Thymus (tissue), 11 donors: ENCODE measurements at regions not wholly inside any gene's neighbourhood (a gene's known extent, or its start where the extent isn't known, plus 50 kb on each side); places are given as distances from the start of the nearest gene placed in this dataset.

Experiments
- DNase-seq, 9 donors: peaks; one replicate each; pipeline ENCODE4 v3.0.0-alpha.2; 2013; ENCODE audit warnings: low spot score in 9 of 9, low read depth in 6 of 9, missing footprints in 1 of 9
- H3K27ac ChIP-seq, 2 donors: one replicate each; pipeline ENCODE4 v1.5.1; 2013; ENCODE audit warnings: control low read depth in 1 of 2, low read depth in 1 of 2, low read length in 1 of 2, mild to moderate bottlenecking in 1 of 2, moderate library complexity in 1 of 2
- H3K27me3 ChIP-seq, 2 donors: one replicate each; pipeline ENCODE4 v1.5.1; 2013; ENCODE audit warnings: low read length in 1 of 2; ENCODE audit not compliant: control insufficient read depth in 2 of 2, insufficient read depth in 1 of 2
- H3K36me3 ChIP-seq, 2 donors: one replicate each; pipeline ENCODE4 v1.5.1; 2013; ENCODE audit warnings: low read length in 1 of 2, mild to moderate bottlenecking in 1 of 2, moderate library complexity in 1 of 2; ENCODE audit not compliant: control insufficient read depth in 2 of 2, insufficient read depth in 2 of 2
- H3K4me1 ChIP-seq, 2 donors: one replicate each; pipeline ENCODE4 v1.5.1; 2013; ENCODE audit warnings: low read length in 2 of 2; ENCODE audit not compliant: control insufficient read depth in 2 of 2, insufficient read depth in 2 of 2
- H3K4me3 ChIP-seq, 2 donors: one replicate each; pipeline ENCODE4 v1.5.1; 2013; ENCODE audit warnings: low read length in 2 of 2, control low read depth in 1 of 2, mild to moderate bottlenecking in 1 of 2
- H3K9me3 ChIP-seq, 2 donors: one replicate each; pipeline ENCODE4 v1.5.1; 2013; ENCODE audit warnings: low read length in 1 of 2, mild to moderate bottlenecking in 1 of 2; ENCODE audit not compliant: control insufficient read depth in 2 of 2, insufficient read depth in 1 of 2
- whole genome bisulfite sequencing: extraction: QIAGEN DNeasy Blood & Tissue Kit; methylation state at CpG from one replicate; pipeline ENCODE4 v1.1.7; 2013; 5-methylcytosine and 5-hydroxymethylcytosine counted together
- donor health status: healthy.

- Histone ChIP-seq H3K27me3 (no peaks in the 10 kb centered on the region), H3K9me3 (no peaks in the 10 kb centered on the region), H3K36me3 (no peaks in the 10 kb centered on the region), H3K27ac (no peak overlapping the region), H3K4me1 (peaks cover 0 to 15% of the 10 kb centered on the region in 2 donors), H3K4me3 (no peak overlapping the region)
- no peak for DNase-seq
- 97% methylated on average over 3 of the region's 3 CpGs for WGBS
Observed at GRCh38 chr1:59006289-59006658, 222.4 kb upstream of the JUN start.

- Histone ChIP-seq H3K36me3 (no peaks in the 10 kb centered on the region), H3K4me3 (no peak overlapping the region), H3K27ac (no peak overlapping the region), H3K9me3 (no peaks in the 10 kb centered on the region), H3K27me3 (no peaks in the 10 kb centered on the region), H3K4me1 (peaks cover 0 to 15% of the 10 kb centered on the region in 2 donors)
- WGBS: 98% methylated on average over 6 of the region's 6 CpGs
- no peak for DNase-seq
Observed at GRCh38 chr1:59006932-59007331, 223.1 kb upstream of the JUN start.

GRCh38 chr1:59007429-59007819 is 223.6 kb upstream of the JUN start:
- Histone ChIP-seq H3K9me3 (no peaks in the 10 kb centered on the region), H3K36me3 (no peaks in the 10 kb centered on the region), H3K27me3 (no peaks in the 10 kb centered on the region), H3K4me3 (no peak overlapping the region), H3K4me1 (peaks cover 0 to 15% of the 10 kb centered on the region in 2 donors), H3K27ac (no peak overlapping the region)
- WGBS: 97% methylated on average over 3 of the region's 3 CpGs
- no peak for DNase-seq

- Histone ChIP-seq H3K4me3 (no peak overlapping the region), H3K27ac (peak overlapping the region in 1 of 2 donors; percentile 11), H3K4me1 (peaks cover 0 to 16% of the 10 kb centered on the region in 2 donors), H3K36me3 (no peaks in the 10 kb centered on the region), H3K27me3 (no peaks in the 10 kb centered on the region), H3K9me3 (no peaks in the 10 kb centered on the region)
- DNase-seq: no peak
- 74% methylated on average over 8 of the region's 8 CpGs for WGBS
Observed at GRCh38 chr1:59007820-59008598, 224.2 kb upstream of the JUN start.

GRCh38 chr1:59008599-59009347 is 224.9 kb upstream of the JUN start:
- H3K36me3 ChIP-seq: no peaks in the 10 kb centered on the region
- no peaks in the 10 kb centered on the region for H3K9me3 ChIP-seq
- H3K4me3 ChIP-seq: no peak overlapping the region
- H3K27ac ChIP-seq: peak overlapping the region in 1 of 2 donors; percentile 11
- peaks cover 0 to 21% of the 10 kb centered on the region in 2 donors for H3K4me1 ChIP-seq
- 96% methylated on average over 8 of the region's 8 CpGs for WGBS
- H3K27me3 ChIP-seq: no peaks in the 10 kb centered on the region
- no peak for DNase-seq

- no peaks in the 10 kb centered on the region for H3K36me3 ChIP-seq
- DNase-seq: no peak
- 96% methylated on average over 3 of the region's 3 CpGs for WGBS
- no peak overlapping the region for H3K4me3 ChIP-seq
- peaks cover 0 to 29% of the 10 kb centered on the region in 2 donors for H3K4me1 ChIP-seq
- H3K9me3 ChIP-seq: no peaks in the 10 kb centered on the region
- no peak overlapping the region for H3K27ac ChIP-seq
- H3K27me3 ChIP-seq: no peaks in the 10 kb centered on the region
Observed at GRCh38 chr1:59011663-59012062, 227.8 kb upstream of the JUN start.

GRCh38 chr1:59012378-59012777 is 228.5 kb upstream of the JUN start:
- no peak for DNase-seq
- no peaks in the 10 kb centered on the region for H3K9me3 ChIP-seq
- H3K36me3 ChIP-seq: no peaks in the 10 kb centered on the region
- H3K27me3 ChIP-seq: no peaks in the 10 kb centered on the region
- H3K4me3 ChIP-seq: no peak overlapping the region
- 96% methylated on average over 3 of the region's 3 CpGs for WGBS
- peaks cover 0 to 26% of the 10 kb centered on the region in 2 donors for H3K4me1 ChIP-seq
- H3K27ac ChIP-seq: no peak overlapping the region

- no peak for DNase-seq
- Histone ChIP-seq H3K4me1 (peaks cover 0 to 21% of the 10 kb centered on the region in 2 donors), H3K9me3 (no peaks in the 10 kb centered on the region), H3K27me3 (no peaks in the 10 kb centered on the region), H3K4me3 (no peak overlapping the region), H3K27ac (peak overlapping the region; percentile 39 to 58), H3K36me3 (no peaks in the 10 kb centered on the region)
- WGBS: 73% methylated on average over 16 of the region's 16 CpGs
Observed at GRCh38 chr1:59013276-59013927, 229.6 kb upstream of the JUN start.

- no peak overlapping the region for H3K27ac ChIP-seq
- no peak overlapping the region for H3K4me3 ChIP-seq
- H3K36me3 ChIP-seq: no peaks in the 10 kb centered on the region
- H3K9me3 ChIP-seq: no peaks in the 10 kb centered on the region
- H3K27me3 ChIP-seq: no peaks in the 10 kb centered on the region
- 95% methylated on average over 3 of the region's 3 CpGs for WGBS
- no peak for DNase-seq
- peaks cover 0 to 21% of the 10 kb centered on the region in 2 donors for H3K4me1 ChIP-seq
Observed at GRCh38 chr1:59013928-59014279, 230.1 kb upstream of the JUN start.
